Vagina (tissue), 2 donors: ENCODE measurements at regions not wholly inside any gene's neighbourhood (a gene's known extent, or its start where the extent isn't known, plus 50 kb on each side); places are given as distances from the start of the nearest gene placed in this dataset.

Experiments used
- CTCF ChIP-seq, 3 experiments: fragments of 450-650 bp in 2 of 3; fragments of 200-600 bp in 1 of 3; sonication (generic) in 1 of 3; IDR thresholded peaks; one replicate each; pipeline ENCODE4 v1.5.1; 2017 to 2019; ENCODE audit warnings: antibody characterized with exemption in 3 of 3, mild to moderate bottlenecking in 2 of 3, moderate library complexity in 2 of 3
- POLR2AphosphoS5 ChIP-seq, 2 donors: sonication (generic); formaldehyde crosslinking; IDR thresholded peaks; one replicate each; pipeline ENCODE4 v1.9.0; 2017; ENCODE audit warnings: antibody characterized with exemption in 2 of 2, mild to moderate bottlenecking in 2 of 2, low read depth in 1 of 2; ENCODE audit not compliant: insufficient read depth in 1 of 2

GRCh38 chr14:103267226-103267910, 66.7 kb upstream of the EIF5 start:
- TF ChIP-seq CTCF (IDR thresholded peaks at IDR 0.05) (no peak), POLR2AphosphoS5 (IDR thresholded peaks at IDR 0.05; ENCODE audit: insufficient read depth in 1 of 2, low read depth in 1 of 2) (no peak)
